ENCODE measurements at regions not wholly inside any gene's neighbourhood (a gene's known extent, or its start where the extent isn't known, plus 50 kb on each side); places are given as distances from the start of the nearest gene placed in this dataset.

- H3K4me3 Mint-ChIP-seq, result no peak overlapping the region
- H3K27me3 Mint-ChIP-seq (ENCODE audit: insufficient read depth, low read depth, poor library complexity), result no peaks in the 10 kb centered on the region
- Histone ChIP-seq H3K27me3 (ENCODE audit: insufficient read depth) (no peaks in the 10 kb centered on the region), H3F3A (replicated peaks; ENCODE audit: low read depth) (no peaks in the 10 kb centered on the region), H4K20me1 (replicated peaks; ENCODE audit: insufficient read depth) (no peaks in the 10 kb centered on the region), H3K4me2 (no peak overlapping the region), H3K27ac (ENCODE audit: low read depth) (no peak overlapping the region), H3K79me2 (replicated peaks; ENCODE audit: insufficient read depth) (no peaks in the 10 kb centered on the region), H3K9me2 (ENCODE audit: insufficient read depth) (no peaks in the 10 kb centered on the region), H3K4me3 (no peak overlapping the region), H3K36me3 (ENCODE audit: insufficient read depth) (no peaks in the 10 kb centered on the region), H2AFZ (no peak overlapping the region; the same call in 1 of the 2 replicates), H3K4me1 (ENCODE audit: insufficient read depth) (peaks cover 9% of the 10 kb centered on the region)
- H3K4me1 Mint-ChIP-seq, result peaks cover 22% of the 10 kb centered on the region
- no peak for ATAC-seq
- DNase-seq (ENCODE audit: low spot score), result no peak
- H3K36me3 Mint-ChIP-seq (ENCODE audit: low read depth), result no peaks in the 10 kb centered on the region
- H3K27ac Mint-ChIP-seq, result no peak overlapping the region
- H3K9me3 Mint-ChIP-seq, result no peaks in the 10 kb centered on the region
- TF ChIP-seq REST (IDR thresholded peaks at IDR 0.05; ENCODE audit: unreplicated experiment) (no peak), CREB1 (CRISPR knock-in tag; IDR thresholded peaks at IDR 0.05; ENCODE audit: low read depth) (no peak), ETS1 (IDR thresholded peaks at IDR 0.05) (no peak), NANOG (IDR thresholded peaks at IDR 0.05; ENCODE audit: borderline replicate concordance) (no peak), JUNB (IDR thresholded peaks at IDR 0.05; ENCODE audit: unreplicated experiment) (no peak), POLR2AphosphoS5 (IDR thresholded peaks at IDR 0.05; ENCODE audit: low read depth) (no peak), CTCF (conservative IDR thresholded peaks at IDR 0.05; ENCODE audit: low read depth in 2 of 2) (no peak), STAT1 (IDR thresholded peaks at IDR 0.05; ENCODE audit: unreplicated experiment) (no peak), EZH2phosphoT487 (IDR thresholded peaks at IDR 0.05; ENCODE audit: unreplicated experiment) (no peak), EZH2 (IDR thresholded peaks at IDR 0.05; ENCODE audit: low read depth, unreplicated experiment) (no peak), ZNF331 (CRISPR knock-in tag; IDR thresholded peaks at IDR 0.05; ENCODE audit: low read depth) (no peak), ZNF114 (CRISPR knock-in tag; IDR thresholded peaks at IDR 0.05) (no peak), ZNF462 (CRISPR knock-in tag; IDR thresholded peaks at IDR 0.05) (no peak)
These were observed 287.6 kb upstream of the STT3B start for GRCh38 chr3:31244929-31245817.
